GM18858 (cell line): ENCODE measurements at regions not wholly inside any gene's neighbourhood (a gene's known extent, or its start where the extent isn't known, plus 50 kb on each side); places are given as distances from the start of the nearest gene placed in this dataset.

ENCODE experiments used
- ATAC-seq: cut with Tn5 transposase; IDR thresholded peaks from one replicate; pipeline ENCODE4 v1.9.1; 2021; ENCODE audit not compliant: unreplicated experiment

- no peak for ATAC-seq
Measured at GRCh38 chr1:208759255-208759654, 515.1 kb upstream of the PLXNA2 start.

- ATAC-seq = no peak
Measured at GRCh38 chr1:208763971-208764370, 519.8 kb upstream of the PLXNA2 start.

- ATAC-seq = no peak
Measured at GRCh38 chr1:208766832-208767231, 522.6 kb upstream of the PLXNA2 start.

- no peak for ATAC-seq
Measured at GRCh38 chr1:208767816-208768215, 523.6 kb upstream of the PLXNA2 start.

GRCh38 chr1:208772891-208773290 lies 528.7 kb upstream of the PLXNA2 start:
- ATAC-seq = no peak

- ATAC-seq = no peak
Measured at GRCh38 chr1:208775841-208776240, 531.7 kb upstream of the PLXNA2 start.

- ATAC-seq = no peak
Measured at GRCh38 chr1:208778417-208778816, 534.2 kb upstream of the PLXNA2 start.

GRCh38 chr1:208781391-208782045 lies 537.3 kb upstream of the PLXNA2 start:
- ATAC-seq = no peak

GRCh38 chr1:208782186-208782585 lies 538.0 kb upstream of the PLXNA2 start:
- ATAC-seq = no peak

GRCh38 chr1:208785629-208786028 lies 541.4 kb upstream of the PLXNA2 start:
- no peak for ATAC-seq

GRCh38 chr1:208787219-208787618 lies 543.0 kb upstream of the PLXNA2 start:
- no peak for ATAC-seq

- no peak for ATAC-seq
Measured at GRCh38 chr1:208788013-208788540, 543.9 kb upstream of the PLXNA2 start.

GRCh38 chr1:208791456-208791855 lies 547.3 kb upstream of the PLXNA2 start:
- ATAC-seq = no peak

GRCh38 chr1:208793861-208794345 lies 549.7 kb upstream of the PLXNA2 start:
- no peak for ATAC-seq

- no peak for ATAC-seq
Measured at GRCh38 chr1:208799186-208799585, 555.0 kb upstream of the PLXNA2 start.

GRCh38 chr1:208803011-208803811 lies 559.0 kb upstream of the PLXNA2 start:
- no peak for ATAC-seq

- ATAC-seq = no peak
Measured at GRCh38 chr1:208807446-208808127, 563.4 kb upstream of the PLXNA2 start.

- no peak for ATAC-seq
Measured at GRCh38 chr1:208808301-208808700, 564.1 kb upstream of the PLXNA2 start.

GRCh38 chr1:208809876-208810275 lies 565.7 kb upstream of the PLXNA2 start:
- ATAC-seq = no peak

GRCh38 chr1:208818770-208819445 lies 574.7 kb upstream of the PLXNA2 start:
- ATAC-seq = no peak
